Neural cell (in vitro differentiated cells): ENCODE measurements at regions not wholly inside any gene's neighbourhood (a gene's known extent, or its start where the extent isn't known, plus 50 kb on each side); places are given as distances from the start of the nearest gene placed in this dataset.

ENCODE experiments used
- H2AFZ ChIP-seq: fragments of 200-600, 300-800 bp; sonication (generic), shearing (Covaris generic); 2 replicates; pipeline ENCODE4 v1.6.0; 2014; ENCODE audit warnings: low read depth, mild to moderate bottlenecking, antibody characterized with exemption, low read length, moderate library complexity
- H3F3A ChIP-seq: fragments of 200-600 bp; shearing (Covaris generic); 2 replicates; pipeline ENCODE4 v1.6.1; 2016; ENCODE audit warnings: mild to moderate bottlenecking, moderate library complexity, mixed read lengths, antibody characterized with exemption, low read length; ENCODE audit not compliant: insufficient read depth, poor library complexity, severe bottlenecking
- H3K27ac ChIP-seq: fragments of 200-600, 300-800 bp; sonication (generic), shearing (Covaris generic); 2 replicates; pipeline ENCODE4 v1.5.1; 2014; ENCODE audit warnings: mild to moderate bottlenecking, low read length, moderate library complexity
- H3K27me3 ChIP-seq: fragments of 300-800, 200-600 bp; sonication (generic), shearing (Covaris generic); 2 replicates; pipeline ENCODE4 v1.6.0; 2014; ENCODE audit warnings: mild to moderate bottlenecking, low read depth, low read length, moderate library complexity; ENCODE audit not compliant: insufficient read depth
- H3K36me3 ChIP-seq: fragments of 300-800, 200-600 bp; sonication (generic), shearing (Covaris generic); 2 replicates; pipeline ENCODE4 v1.5.1; 2014; ENCODE audit warnings: mild to moderate bottlenecking, antibody characterized with exemption, low read length, moderate library complexity; ENCODE audit not compliant: insufficient read depth
- H3K4me2 ChIP-seq: fragments of 300-800, 200-600 bp; sonication (generic), shearing (Covaris generic); 2 replicates; pipeline ENCODE4 v1.6.0; 2014; ENCODE audit warnings: mild to moderate bottlenecking, low read length
- H3K4me3 ChIP-seq: fragments of 300-800, 200-600 bp; sonication (generic), shearing (Covaris generic); 2 replicates; pipeline ENCODE4 v1.5.1; 2014; ENCODE audit warnings: mild to moderate bottlenecking, low read length, moderate library complexity
- H3K79me2 ChIP-seq: fragments of 200-600 bp; shearing (Covaris generic); replicated peaks from 2 replicates; pipeline ENCODE4 v1.6.0; 2014; ENCODE audit warnings: mild to moderate bottlenecking, low read length, moderate library complexity; ENCODE audit not compliant: insufficient read depth
- H3K9ac ChIP-seq: fragments of 300-800, 200-600 bp; sonication (generic), shearing (Covaris generic); 2 replicates; pipeline ENCODE4 v1.6.1; 2016; ENCODE audit warnings: mild to moderate bottlenecking, low read length, mixed read lengths
- H3K9me2 ChIP-seq: fragments of 200-600 bp; shearing (Covaris generic); 2 replicates; pipeline ENCODE4 v1.6.1; 2016; ENCODE audit warnings: mild to moderate bottlenecking, low read length, mixed read lengths; ENCODE audit not compliant: insufficient read depth
- H3K9me3 ChIP-seq: fragments of 200-600, 300-800 bp; sonication (generic), shearing (Covaris generic); 2 replicates; pipeline ENCODE4 v1.6.1; 2016; ENCODE audit warnings: mild to moderate bottlenecking, mixed run types, low read length, moderate library complexity, mixed read lengths
- H4K20me1 ChIP-seq: fragments of 200-600 bp; shearing (Covaris generic); 2 replicates; pipeline ENCODE4 v1.6.1; 2016; ENCODE audit warnings: mild to moderate bottlenecking, mixed run types; ENCODE audit not compliant: insufficient read depth
- CTCF ChIP-seq: fragments of 450-650 bp; IDR thresholded peaks from 2 replicates; pipeline ENCODE4 v1.5.1; 2014; ENCODE audit warnings: antibody characterized with exemption, mild to moderate bottlenecking, moderate library complexity; ENCODE audit not compliant: poor library complexity, severe bottlenecking
- EP300 ChIP-seq: fragments of 450-650 bp; conservative IDR thresholded peaks from 2 replicates; pipeline ENCODE4 v1.6.1; 2014; ENCODE audit warnings: antibody characterized with exemption, mild to moderate bottlenecking, moderate library complexity; ENCODE audit not compliant: poor library complexity, severe bottlenecking
- EZH2 ChIP-seq: fragments of 200-600, 300-800 bp; shearing (Covaris generic), sonication (generic); IDR thresholded peaks from 2 replicates; pipeline ENCODE4 v1.6.1; 2014; ENCODE audit warnings: antibody characterized with exemption, low read length, borderline replicate concordance, mild to moderate bottlenecking; ENCODE audit not compliant: insufficient read depth, poor library complexity, severe bottlenecking
- MXI1 ChIP-seq: fragments of 450-650 bp; conservative IDR thresholded peaks from 2 replicates; pipeline ENCODE4 v1.6.1; 2014; ENCODE audit warnings: antibody characterized with exemption, mild to moderate bottlenecking; ENCODE audit not compliant: poor library complexity, severe bottlenecking
- POLR2AphosphoS5 ChIP-seq: IDR thresholded peaks from 2 replicates; pipeline ENCODE4 v1.6.1; 2012
- RAD21 ChIP-seq: fragments of 450-650 bp; conservative IDR thresholded peaks from 2 replicates; pipeline ENCODE4 v1.6.1; 2014; ENCODE audit warnings: antibody characterized with exemption, mild to moderate bottlenecking, moderate library complexity
- REST ChIP-seq: IDR thresholded peaks from 2 replicates; pipeline ENCODE4 v1.6.1; 2012; ENCODE audit warnings: borderline replicate concordance
- SMC3 ChIP-seq: fragments of 450-650 bp; conservative IDR thresholded peaks from 2 replicates; pipeline ENCODE4 v1.6.1; 2014; ENCODE audit warnings: antibody characterized with exemption, mild to moderate bottlenecking, moderate library complexity; ENCODE audit not compliant: poor library complexity
- TAF1 ChIP-seq: IDR thresholded peaks from 2 replicates; pipeline ENCODE4 v1.6.1; 2012; ENCODE audit warnings: low read depth

DNA sequence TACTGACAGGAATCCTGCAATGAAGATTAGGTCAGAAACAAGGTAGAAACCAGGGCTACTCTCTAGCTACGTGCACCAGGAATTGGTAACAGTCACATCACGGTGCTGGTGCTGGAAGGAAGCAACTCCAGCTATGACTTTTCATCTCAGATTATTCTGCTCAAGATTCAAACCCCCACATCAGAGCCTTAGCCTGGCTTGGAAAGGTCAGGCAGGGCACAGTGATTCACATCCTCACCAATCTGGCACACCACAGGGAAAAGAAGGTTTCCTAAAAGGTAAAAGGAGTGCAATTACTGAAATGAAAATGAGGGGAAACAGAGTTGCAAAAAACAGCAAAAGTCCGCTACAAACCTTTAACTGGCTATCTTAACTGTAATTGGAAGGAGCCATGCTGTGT, 240.2 kb upstream of the NPSR1 start:
- Histone ChIP-seq H3K9me2 (no peaks in the 10 kb centered on the region), H3K4me3 (no peak overlapping the region), H3K27ac (no peak overlapping the region), H3K36me3 (no peaks in the 10 kb centered on the region), H3K9me3 (no peaks in the 10 kb centered on the region), H3K27me3 (no peaks in the 10 kb centered on the region), H3K9ac (no peak overlapping the region), H2AFZ (no peak overlapping the region), H4K20me1 (no peaks in the 10 kb centered on the region), H3K4me2 (no peak overlapping the region), H3K79me2 (no peaks in the 10 kb centered on the region), H3F3A (no peaks in the 10 kb centered on the region)
- no peak for TF ChIP-seq EZH2
- no peak for TF ChIP-seq SMC3
- TF ChIP-seq REST, result no peak
- TF ChIP-seq RAD21, result no peak
- TF ChIP-seq POLR2AphosphoS5, result no peak
- no peak for TF ChIP-seq TAF1
- TF ChIP-seq MXI1, result no peak
- no peak for TF ChIP-seq EP300
- TF ChIP-seq CTCF, result no peak

DNA sequence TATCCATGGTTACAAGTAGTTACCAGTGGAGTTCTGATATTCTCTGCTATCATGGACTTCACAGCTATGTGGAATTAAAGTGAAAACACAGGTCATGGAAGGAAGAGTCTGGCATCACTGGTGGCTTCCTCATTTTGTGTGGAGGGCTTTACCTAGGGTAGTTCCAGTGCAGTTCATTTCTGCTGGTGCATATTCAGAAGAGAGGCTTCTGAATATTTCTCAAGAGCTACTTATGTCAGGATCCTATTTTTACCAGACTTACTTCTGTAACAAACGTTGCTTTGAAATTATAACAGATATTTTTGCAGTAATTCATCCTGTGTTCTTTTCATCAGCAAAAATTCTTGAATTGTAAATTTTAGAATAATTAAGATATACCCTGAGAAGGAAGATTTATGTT, 236.5 kb upstream of the NPSR1 start:
- Histone ChIP-seq H3K9ac (no peak overlapping the region), H3K9me2 (no peaks in the 10 kb centered on the region), H2AFZ (no peak overlapping the region), H3K27ac (no peak overlapping the region), H3K36me3 (no peaks in the 10 kb centered on the region), H3F3A (no peaks in the 10 kb centered on the region), H3K4me2 (no peak overlapping the region), H3K79me2 (no peaks in the 10 kb centered on the region), H4K20me1 (no peaks in the 10 kb centered on the region), H3K27me3 (no peaks in the 10 kb centered on the region), H3K4me3 (no peak overlapping the region), H3K9me3 (no peaks in the 10 kb centered on the region)
- TF ChIP-seq RAD21 (no peak), CTCF (no peak)
